Right atrium auricular region (tissue), 2 donors: ENCODE measurements at regions not wholly inside any gene's neighbourhood (a gene's known extent, or its start where the extent isn't known, plus 50 kb on each side); places are given as distances from the start of the nearest gene placed in this dataset.

ENCODE experiments used
- DNase-seq: peaks from one replicate; pipeline ENCODE4 v3.0.0-alpha.2; 2019; ENCODE audit warnings: low spot score
- H3K27ac ChIP-seq, 2 donors: fragments of 200-600 bp; sonication (generic); 1 replicate in 1 of 2; 2 replicates in 1 of 2; pipeline ENCODE4 v1.5.1; 2016 to 2019
- H3K27me3 ChIP-seq, 2 donors: fragments of 200-600 bp; sonication (generic); one replicate each; pipeline versions ENCODE4 v1.5.1 to v1.6.0; 2017 to 2019
- H3K36me3 ChIP-seq: fragments of 200-600 bp; sonication (generic); one replicate; pipeline ENCODE4 v1.5.1; 2016
- H3K4me1 ChIP-seq, 2 donors: fragments of 200-600 bp; sonication (generic); one replicate each; pipeline versions ENCODE4 v1.5.1 to v1.6.0; 2017 to 2019
- H3K4me3 ChIP-seq, 2 donors: fragments of 200-600 bp; sonication (generic); 1 replicate in 1 of 2; 2 replicates in 1 of 2; pipeline ENCODE4 v1.5.1; 2017 to 2019; ENCODE audit warnings: mild to moderate bottlenecking in 1 of 2, moderate library complexity in 1 of 2
- H3K9me3 ChIP-seq, 2 donors: fragments of 200-600 bp; sonication (generic); one replicate each; pipeline ENCODE4 v1.5.1; 2019
- CTCF ChIP-seq, 2 donors: fragments of 200-600 bp; sonication (generic); IDR thresholded peaks; one replicate each; pipeline ENCODE4 v1.5.1; 2019; ENCODE audit warnings: antibody characterized with exemption in 2 of 2

GRCh38 chrY:19055232-19056137 is 281.9 kb upstream of the HSFY2 start:
- H3K36me3 ChIP-seq, result no peaks in the 10 kb centered on the region
- H3K27ac ChIP-seq, result no peak overlapping the region

GRCh38 chrY:19053806-19054205 is 280.3 kb upstream of the HSFY2 start:
- DNase-seq, result no peak
- Histone ChIP-seq H3K27ac (no peak overlapping the region), H3K9me3 (no peaks in the 10 kb centered on the region), H3K27me3 (no peaks in the 10 kb centered on the region), H3K4me3 (no peak overlapping the region), H3K36me3 (no peaks in the 10 kb centered on the region), H3K4me1 (no peaks in the 10 kb centered on the region)
- TF ChIP-seq CTCF (IDR thresholded peaks at IDR 0.05), result no peak

More at GRCh38 chrY:19055232-19056137, 281.9 kb upstream of the HSFY2 start:
- Histone ChIP-seq H3K4me3 (no peak overlapping the region), H3K9me3 (no peaks in the 10 kb centered on the region), H3K4me1 (no peaks in the 10 kb centered on the region), H3K27me3 (no peaks in the 10 kb centered on the region)
- no peak for TF ChIP-seq CTCF (IDR thresholded peaks at IDR 0.05)
- no peak for DNase-seq

- Histone ChIP-seq H3K27ac (no peak overlapping the region), H3K36me3 (no peaks in the 10 kb centered on the region), H3K4me1 (no peaks in the 10 kb centered on the region), H3K9me3 (no peaks in the 10 kb centered on the region), H3K27me3 (no peaks in the 10 kb centered on the region), H3K4me3 (no peak overlapping the region)
- DNase-seq, result no peak
- no peak for TF ChIP-seq CTCF (IDR thresholded peaks at IDR 0.05)
These were observed 277.5 kb upstream of the HSFY2 start for GRCh38 chrY:19051021-19051420.

- H3K36me3 ChIP-seq, result no peaks in the 10 kb centered on the region
- H3K4me3 ChIP-seq, result no peak overlapping the region
- DNase-seq, result no peak
- no peaks in the 10 kb centered on the region for H3K27me3 ChIP-seq
- TF ChIP-seq CTCF (IDR thresholded peaks at IDR 0.05), result no peak
- no peak overlapping the region for H3K27ac ChIP-seq
- no peaks in the 10 kb centered on the region for H3K4me1 ChIP-seq
- no peaks in the 10 kb centered on the region for H3K9me3 ChIP-seq
These were observed 269.5 kb upstream of the HSFY2 start for GRCh38 chrY:19042984-19043442.

GRCh38 chrY:19042306-19042958 is 268.9 kb upstream of the HSFY2 start:
- H3K27me3 ChIP-seq, result no peaks in the 10 kb centered on the region
- TF ChIP-seq CTCF (IDR thresholded peaks at IDR 0.05), result no peak

More at GRCh38 chrY:19042306-19042958, 268.9 kb upstream of the HSFY2 start:
- no peaks in the 10 kb centered on the region for H3K4me1 ChIP-seq
- H3K4me3 ChIP-seq, result no peak overlapping the region
- no peak overlapping the region for H3K27ac ChIP-seq
- H3K9me3 ChIP-seq, result no peaks in the 10 kb centered on the region
- no peaks in the 10 kb centered on the region for H3K36me3 ChIP-seq
- no peak for DNase-seq
